Kidney epithelial cell (primary cell): ENCODE measurements at regions not wholly inside any gene's neighbourhood (a gene's known extent, or its start where the extent isn't known, plus 50 kb on each side); places are given as distances from the start of the nearest gene placed in this dataset.

ENCODE experiments used
- DNase-seq: peaks from one replicate; pipeline ENCODE4 v3.0.0-alpha.2; 2010; ENCODE audit warnings: low read depth
- H3K27me3 ChIP-seq: 2 replicates; pipeline ENCODE4 v1.6.0; 2011; ENCODE audit warnings: low read length; ENCODE audit not compliant: control insufficient read depth, insufficient read depth
- H3K36me3 ChIP-seq: 2 replicates; pipeline ENCODE4 v1.5.1; 2011; ENCODE audit warnings: low read length; ENCODE audit not compliant: control insufficient read depth, insufficient read depth
- H3K4me3 ChIP-seq: 2 replicates; pipeline ENCODE4 v1.5.1; 2011; ENCODE audit warnings: low read depth, mild to moderate bottlenecking, control low read depth, low read length
- CTCF ChIP-seq: IDR thresholded peaks from 2 replicates; pipeline ENCODE4 v1.5.1; 2011; ENCODE audit warnings: mild to moderate bottlenecking, moderate library complexity, low read length, control low read depth, inconsistent platforms; ENCODE audit not compliant: insufficient read depth, poor library complexity, severe bottlenecking

GRCh38 chr9:134276453-134277245 is 49.6 kb upstream of the RXRA start:
- peaks cover 50% of the 10 kb centered on the region for H3K27me3 ChIP-seq
- H3K36me3 ChIP-seq = no peaks in the 10 kb centered on the region
- H3K4me3 ChIP-seq = no peak overlapping the region
- no peak for DNase-seq
- no peak for TF ChIP-seq CTCF
